GM23338 (cell line): ENCODE measurements at regions not wholly inside any gene's neighbourhood (a gene's known extent, or its start where the extent isn't known, plus 50 kb on each side); places are given as distances from the start of the nearest gene placed in this dataset.

Experiments used
- ATAC-seq: fragments of 200-7000 bp; cut with Tn5 transposase; 3 replicates; pipeline ENCODE4 v1.9.1; 2020
- DNase-seq: peaks from one replicate; pipeline ENCODE4 v3.0.0-alpha.2; 2015; ENCODE audit warnings: low spot score
- H2AFZ ChIP-seq: fragments of 200-600 bp; sonication (generic); 2 replicates; pipeline ENCODE4 v1.8.0; 2016; ENCODE audit warnings: antibody characterized with exemption, mild to moderate bottlenecking, moderate library complexity
- H3F3A ChIP-seq: fragments of 200-600 bp; sonication (generic); replicated peaks from 2 replicates; pipeline ENCODE4 v1.8.0; 2017; ENCODE audit warnings: antibody characterized with exemption, mixed run types, low read depth
- H3K27ac ChIP-seq: fragments of 200-600 bp; sonication (generic); 2 replicates; pipeline ENCODE4 v1.6.1; 2016; ENCODE audit warnings: low read depth
- H3K27me3 ChIP-seq: fragments of 200-600 bp; sonication (generic); 2 replicates; pipeline ENCODE4 v1.8.0; 2016; ENCODE audit warnings: mild to moderate bottlenecking, mixed run types, moderate library complexity; ENCODE audit not compliant: insufficient read depth
- H3K36me3 ChIP-seq: fragments of 200-600 bp; sonication (generic); 2 replicates; pipeline ENCODE4 v1.8.0; 2016; ENCODE audit warnings: mild to moderate bottlenecking; ENCODE audit not compliant: insufficient read depth
- H3K4me1 ChIP-seq: fragments of 200-600 bp; sonication (generic); 2 replicates; pipeline ENCODE4 v1.8.0; 2016; ENCODE audit warnings: mild to moderate bottlenecking, moderate library complexity; ENCODE audit not compliant: insufficient read depth
- H3K4me2 ChIP-seq: fragments of 200-600 bp; sonication (generic); 2 replicates; pipeline ENCODE4 v1.7.1; 2017; ENCODE audit warnings: mixed run types
- H3K4me3 ChIP-seq: fragments of 200-600 bp; sonication (generic); 2 replicates; pipeline ENCODE4 v1.6.1; 2016; ENCODE audit warnings: mixed run types
- H3K79me2 ChIP-seq: fragments of 200-600 bp; sonication (generic); replicated peaks from 2 replicates; pipeline ENCODE4 v1.8.0; 2017; ENCODE audit warnings: mild to moderate bottlenecking; ENCODE audit not compliant: insufficient read depth
- H3K9me2 ChIP-seq: fragments of 200-600 bp; sonication (generic); 2 replicates; pipeline ENCODE4 v1.8.0; 2017; ENCODE audit not compliant: insufficient read depth
- H4K20me1 ChIP-seq: fragments of 200-600 bp; sonication (generic); replicated peaks from 2 replicates; pipeline ENCODE4 v1.8.0; 2017; ENCODE audit warnings: mild to moderate bottlenecking; ENCODE audit not compliant: insufficient read depth
- H3K27ac Mint-ChIP-seq: 2 replicates; pipeline ENCODE4 v1.8.0; 2020; ENCODE audit warnings: inconsistent platforms, mild to moderate bottlenecking, moderate library complexity, mixed read lengths
- H3K27me3 Mint-ChIP-seq: 3 replicates; pipeline ENCODE4 v1.8.0; 2022; ENCODE audit warnings: low read depth, mild to moderate bottlenecking, moderate library complexity, mixed read lengths, inconsistent platforms; ENCODE audit not compliant: insufficient read depth, poor library complexity
- H3K36me3 Mint-ChIP-seq: 3 replicates; pipeline ENCODE4 v1.8.0; 2021; ENCODE audit warnings: low read depth, mild to moderate bottlenecking, inconsistent platforms, moderate library complexity, mixed read lengths
- H3K4me1 Mint-ChIP-seq: 3 replicates; pipeline ENCODE4 v1.8.0; 2020; ENCODE audit warnings: mild to moderate bottlenecking, inconsistent platforms, mixed read lengths
- H3K4me3 Mint-ChIP-seq: 3 replicates; pipeline ENCODE4 v1.8.0; 2021; ENCODE audit warnings: moderate library complexity, mild to moderate bottlenecking, inconsistent platforms, mixed read lengths
- H3K9me3 Mint-ChIP-seq: 3 replicates; pipeline ENCODE4 v1.8.0; 2020; ENCODE audit warnings: moderate library complexity, mild to moderate bottlenecking, inconsistent platforms, mixed read lengths
- EZH2phosphoT487 ChIP-seq: fragments of 200-600 bp; sonication (generic); IDR thresholded peaks from one replicate; pipeline ENCODE4 v1.8.1; 2018; ENCODE audit warnings: antibody characterized with exemption; ENCODE audit not compliant: unreplicated experiment
- STAT1 ChIP-seq: IDR thresholded peaks from one replicate; pipeline ENCODE4 v1.6.1; 2016; ENCODE audit warnings: antibody characterized with exemption; ENCODE audit not compliant: unreplicated experiment
- ZNF114 ChIP-seq: fragments of 250-450 bp; sonication (Bioruptor Pico); IDR thresholded peaks from 2 replicates; pipeline ENCODE4 v1.5.0; 2020; ENCODE audit warnings: mild to moderate bottlenecking, moderate library complexity
- ZNF331 ChIP-seq: fragments of 250-450 bp; sonication (Bioruptor Pico); IDR thresholded peaks from 2 replicates; pipeline ENCODE4 v1.5.0; 2020; ENCODE audit warnings: low read depth, mild to moderate bottlenecking, moderate library complexity
- TF ChIP-seq, protein P1 (sequence below): IDR thresholded peaks from one replicate; pipeline ENCODE4 v1.6.1; 2018; ENCODE audit warnings: antibody characterized with exemption; ENCODE audit not compliant: unreplicated experiment
- TF ChIP-seq, protein P2 (sequence below): fragments of 250-450 bp; sonication (Bioruptor Pico); IDR thresholded peaks from 2 replicates; pipeline ENCODE4 v1.5.0; 2020; ENCODE audit warnings: mild to moderate bottlenecking, moderate library complexity
- TF ChIP-seq, protein P3 (sequence below), 2 experiments: fragments of 200-600 bp in 1 of 2; sonication (generic) in 1 of 2; conservative IDR thresholded peaks; 2 replicates each; pipeline versions ENCODE4 v1.5.1 to v1.6.1; 2016 to 2017; ENCODE audit warnings: antibody characterized with exemption in 2 of 2, low read depth in 2 of 2, mild to moderate bottlenecking in 2 of 2, moderate library complexity in 1 of 2

DNA sequence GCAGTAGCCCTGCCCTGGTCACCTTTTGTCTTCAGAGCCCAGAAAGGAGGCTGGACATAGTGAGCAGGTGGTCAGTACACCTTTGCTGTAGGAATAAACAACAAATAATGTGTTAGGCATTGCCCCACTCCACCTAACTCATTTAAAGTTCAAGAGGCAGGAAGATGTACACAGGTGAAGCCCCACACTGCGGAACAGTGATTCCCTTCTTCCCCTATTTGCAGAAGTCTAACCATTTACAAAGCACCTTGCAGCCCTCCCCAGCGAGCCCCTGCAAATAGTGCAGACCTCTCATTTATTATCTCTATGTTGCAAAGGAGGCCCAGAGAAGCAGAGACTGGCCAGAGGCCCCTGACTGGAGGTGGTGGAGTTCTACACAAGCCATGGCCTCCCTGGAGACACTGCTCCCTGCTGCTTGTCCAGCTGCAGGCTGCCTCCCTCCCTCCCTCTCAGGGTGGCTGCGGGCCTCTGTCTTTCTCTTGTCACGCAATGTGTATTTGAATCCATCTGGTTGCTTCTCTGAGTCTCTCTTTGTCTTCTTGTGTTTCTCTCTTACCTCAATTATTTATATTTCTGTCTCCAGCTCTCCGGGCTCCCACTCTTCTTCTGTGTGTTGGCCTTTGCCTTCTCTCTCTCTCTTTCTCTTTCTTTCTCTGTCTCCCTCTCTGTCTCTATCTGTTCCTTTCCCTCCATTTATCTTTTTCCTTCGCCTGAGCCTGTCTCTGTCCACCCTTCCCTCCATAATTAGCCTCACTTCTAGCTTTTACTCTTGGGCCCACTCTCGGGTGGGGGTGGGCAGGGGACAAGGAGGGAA is 59.1 kb upstream of the PRDM11 start:
- Histone ChIP-seq H3K27ac (no peak overlapping the region), H3K4me2 (peak overlapping the region; percentile 28; the same call in 1 of the 2 replicates), H4K20me1 (no peaks in the 10 kb centered on the region), H3K4me3 (no peak overlapping the region), H3F3A (peaks cover 12% of the 10 kb centered on the region), H3K27me3 (no peaks in the 10 kb centered on the region), H3K4me1 (peaks cover 61% of the 10 kb centered on the region), H3K9me2 (peaks cover 9% of the 10 kb centered on the region), H2AFZ (peak overlapping the region; percentile 70), H3K79me2 (no peaks in the 10 kb centered on the region), H3K36me3 (no peaks in the 10 kb centered on the region)
- Mint-ChIP-seq H3K27ac (no peak overlapping the region), H3K27me3 (peaks cover 23% of the 10 kb centered on the region), H3K4me1 (peaks cover 84% of the 10 kb centered on the region), H3K36me3 (no peaks in the 10 kb centered on the region; the same call in 2 of the 3 replicates), H3K9me3 (0 out of 3 replicates have a peak, but pooled peaks cover 4% of the 10 kb centered on the region), H3K4me3 (no peak overlapping the region; the same call in 2 of the 3 replicates)
- no peak for DNase-seq
- TF ChIP-seq STAT1 (no peak), ZNF331 (no peak), ZNF114 (CRISPR knock-in tag) (no peak), EZH2phosphoT487 (no peak)
- TF ChIP-seq, protein P1, sequence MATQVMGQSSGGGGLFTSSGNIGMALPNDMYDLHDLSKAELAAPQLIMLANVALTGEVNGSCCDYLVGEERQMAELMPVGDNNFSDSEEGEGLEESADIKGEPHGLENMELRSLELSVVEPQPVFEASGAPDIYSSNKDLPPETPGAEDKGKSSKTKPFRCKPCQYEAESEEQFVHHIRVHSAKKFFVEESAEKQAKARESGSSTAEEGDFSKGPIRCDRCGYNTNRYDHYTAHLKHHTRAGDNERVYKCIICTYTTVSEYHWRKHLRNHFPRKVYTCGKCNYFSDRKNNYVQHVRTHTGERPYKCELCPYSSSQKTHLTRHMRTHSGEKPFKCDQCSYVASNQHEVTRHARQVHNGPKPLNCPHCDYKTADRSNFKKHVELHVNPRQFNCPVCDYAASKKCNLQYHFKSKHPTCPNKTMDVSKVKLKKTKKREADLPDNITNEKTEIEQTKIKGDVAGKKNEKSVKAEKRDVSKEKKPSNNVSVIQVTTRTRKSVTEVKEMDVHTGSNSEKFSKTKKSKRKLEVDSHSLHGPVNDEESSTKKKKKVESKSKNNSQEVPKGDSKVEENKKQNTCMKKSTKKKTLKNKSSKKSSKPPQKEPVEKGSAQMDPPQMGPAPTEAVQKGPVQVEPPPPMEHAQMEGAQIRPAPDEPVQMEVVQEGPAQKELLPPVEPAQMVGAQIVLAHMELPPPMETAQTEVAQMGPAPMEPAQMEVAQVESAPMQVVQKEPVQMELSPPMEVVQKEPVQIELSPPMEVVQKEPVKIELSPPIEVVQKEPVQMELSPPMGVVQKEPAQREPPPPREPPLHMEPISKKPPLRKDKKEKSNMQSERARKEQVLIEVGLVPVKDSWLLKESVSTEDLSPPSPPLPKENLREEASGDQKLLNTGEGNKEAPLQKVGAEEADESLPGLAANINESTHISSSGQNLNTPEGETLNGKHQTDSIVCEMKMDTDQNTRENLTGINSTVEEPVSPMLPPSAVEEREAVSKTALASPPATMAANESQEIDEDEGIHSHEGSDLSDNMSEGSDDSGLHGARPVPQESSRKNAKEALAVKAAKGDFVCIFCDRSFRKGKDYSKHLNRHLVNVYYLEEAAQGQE: no peak
- TF ChIP-seq, protein P2, sequence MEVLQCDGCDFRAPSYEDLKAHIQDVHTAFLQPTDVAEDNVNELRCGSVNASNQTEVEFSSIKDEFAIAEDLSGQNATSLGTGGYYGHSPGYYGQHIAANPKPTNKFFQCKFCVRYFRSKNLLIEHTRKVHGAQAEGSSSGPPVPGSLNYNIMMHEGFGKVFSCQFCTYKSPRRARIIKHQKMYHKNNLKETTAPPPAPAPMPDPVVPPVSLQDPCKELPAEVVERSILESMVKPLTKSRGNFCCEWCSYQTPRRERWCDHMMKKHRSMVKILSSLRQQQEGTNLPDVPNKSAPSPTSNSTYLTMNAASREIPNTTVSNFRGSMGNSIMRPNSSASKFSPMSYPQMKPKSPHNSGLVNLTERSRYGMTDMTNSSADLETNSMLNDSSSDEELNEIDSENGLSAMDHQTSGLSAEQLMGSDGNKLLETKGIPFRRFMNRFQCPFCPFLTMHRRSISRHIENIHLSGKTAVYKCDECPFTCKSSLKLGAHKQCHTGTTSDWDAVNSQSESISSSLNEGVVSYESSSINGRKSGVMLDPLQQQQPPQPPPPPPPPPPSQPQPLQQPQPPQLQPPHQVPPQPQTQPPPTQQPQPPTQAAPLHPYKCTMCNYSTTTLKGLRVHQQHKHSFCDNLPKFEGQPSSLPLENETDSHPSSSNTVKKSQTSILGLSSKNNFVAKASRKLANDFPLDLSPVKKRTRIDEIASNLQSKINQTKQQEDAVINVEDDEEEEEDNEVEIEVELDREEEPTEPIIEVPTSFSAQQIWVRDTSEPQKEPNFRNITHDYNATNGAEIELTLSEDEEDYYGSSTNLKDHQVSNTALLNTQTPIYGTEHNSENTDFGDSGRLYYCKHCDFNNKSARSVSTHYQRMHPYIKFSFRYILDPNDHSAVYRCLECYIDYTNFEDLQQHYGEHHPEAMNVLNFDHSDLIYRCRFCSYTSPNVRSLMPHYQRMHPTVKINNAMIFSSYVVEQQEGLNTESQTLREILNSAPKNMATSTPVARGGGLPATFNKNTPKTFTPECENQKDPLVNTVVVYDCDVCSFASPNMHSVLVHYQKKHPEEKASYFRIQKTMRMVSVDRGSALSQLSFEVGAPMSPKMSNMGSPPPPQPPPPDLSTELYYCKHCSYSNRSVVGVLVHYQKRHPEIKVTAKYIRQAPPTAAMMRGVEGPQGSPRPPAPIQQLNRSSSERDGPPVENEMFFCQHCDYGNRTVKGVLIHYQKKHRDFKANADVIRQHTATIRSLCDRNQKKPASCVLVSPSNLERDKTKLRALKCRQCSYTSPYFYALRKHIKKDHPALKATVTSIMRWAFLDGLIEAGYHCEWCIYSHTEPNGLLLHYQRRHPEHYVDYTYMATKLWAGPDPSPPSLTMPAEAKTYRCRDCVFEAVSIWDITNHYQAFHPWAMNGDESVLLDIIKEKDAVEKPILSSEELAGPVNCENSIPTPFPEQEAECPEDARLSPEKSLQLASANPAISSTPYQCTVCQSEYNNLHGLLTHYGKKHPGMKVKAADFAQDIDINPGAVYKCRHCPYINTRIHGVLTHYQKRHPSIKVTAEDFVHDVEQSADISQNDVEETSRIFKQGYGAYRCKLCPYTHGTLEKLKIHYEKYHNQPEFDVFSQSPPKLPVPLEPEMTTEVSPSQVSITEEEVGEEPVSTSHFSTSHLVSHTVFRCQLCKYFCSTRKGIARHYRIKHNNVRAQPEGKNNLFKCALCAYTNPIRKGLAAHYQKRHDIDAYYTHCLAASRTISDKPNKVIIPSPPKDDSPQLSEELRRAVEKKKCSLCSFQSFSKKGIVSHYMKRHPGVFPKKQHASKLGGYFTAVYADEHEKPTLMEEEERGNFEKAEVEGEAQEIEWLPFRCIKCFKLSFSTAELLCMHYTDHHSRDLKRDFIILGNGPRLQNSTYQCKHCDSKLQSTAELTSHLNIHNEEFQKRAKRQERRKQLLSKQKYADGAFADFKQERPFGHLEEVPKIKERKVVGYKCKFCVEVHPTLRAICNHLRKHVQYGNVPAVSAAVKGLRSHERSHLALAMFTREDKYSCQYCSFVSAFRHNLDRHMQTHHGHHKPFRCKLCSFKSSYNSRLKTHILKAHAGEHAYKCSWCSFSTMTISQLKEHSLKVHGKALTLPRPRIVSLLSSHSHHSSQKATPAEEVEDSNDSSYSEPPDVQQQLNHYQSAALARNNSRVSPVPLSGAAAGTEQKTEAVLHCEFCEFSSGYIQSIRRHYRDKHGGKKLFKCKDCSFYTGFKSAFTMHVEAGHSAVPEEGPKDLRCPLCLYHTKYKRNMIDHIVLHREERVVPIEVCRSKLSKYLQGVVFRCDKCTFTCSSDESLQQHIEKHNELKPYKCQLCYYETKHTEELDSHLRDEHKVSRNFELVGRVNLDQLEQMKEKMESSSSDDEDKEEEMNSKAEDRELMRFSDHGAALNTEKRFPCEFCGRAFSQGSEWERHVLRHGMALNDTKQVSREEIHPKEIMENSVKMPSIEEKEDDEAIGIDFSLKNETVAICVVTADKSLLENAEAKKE: no peak
- TF ChIP-seq, protein P3, sequence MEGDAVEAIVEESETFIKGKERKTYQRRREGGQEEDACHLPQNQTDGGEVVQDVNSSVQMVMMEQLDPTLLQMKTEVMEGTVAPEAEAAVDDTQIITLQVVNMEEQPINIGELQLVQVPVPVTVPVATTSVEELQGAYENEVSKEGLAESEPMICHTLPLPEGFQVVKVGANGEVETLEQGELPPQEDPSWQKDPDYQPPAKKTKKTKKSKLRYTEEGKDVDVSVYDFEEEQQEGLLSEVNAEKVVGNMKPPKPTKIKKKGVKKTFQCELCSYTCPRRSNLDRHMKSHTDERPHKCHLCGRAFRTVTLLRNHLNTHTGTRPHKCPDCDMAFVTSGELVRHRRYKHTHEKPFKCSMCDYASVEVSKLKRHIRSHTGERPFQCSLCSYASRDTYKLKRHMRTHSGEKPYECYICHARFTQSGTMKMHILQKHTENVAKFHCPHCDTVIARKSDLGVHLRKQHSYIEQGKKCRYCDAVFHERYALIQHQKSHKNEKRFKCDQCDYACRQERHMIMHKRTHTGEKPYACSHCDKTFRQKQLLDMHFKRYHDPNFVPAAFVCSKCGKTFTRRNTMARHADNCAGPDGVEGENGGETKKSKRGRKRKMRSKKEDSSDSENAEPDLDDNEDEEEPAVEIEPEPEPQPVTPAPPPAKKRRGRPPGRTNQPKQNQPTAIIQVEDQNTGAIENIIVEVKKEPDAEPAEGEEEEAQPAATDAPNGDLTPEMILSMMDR (conservative IDR thresholded peaks at IDR 0.05; ENCODE audit: low read depth in 2 of 2): no peak
- no peak for ATAC-seq
